ENCODE measurements at regions not wholly inside any gene's neighbourhood (a gene's known extent, or its start where the extent isn't known, plus 50 kb on each side); places are given as distances from the start of the nearest gene placed in this dataset.
A peak's percentile ranks its signal among the peaks of the same experiment; 100 is the strongest.

DNA sequence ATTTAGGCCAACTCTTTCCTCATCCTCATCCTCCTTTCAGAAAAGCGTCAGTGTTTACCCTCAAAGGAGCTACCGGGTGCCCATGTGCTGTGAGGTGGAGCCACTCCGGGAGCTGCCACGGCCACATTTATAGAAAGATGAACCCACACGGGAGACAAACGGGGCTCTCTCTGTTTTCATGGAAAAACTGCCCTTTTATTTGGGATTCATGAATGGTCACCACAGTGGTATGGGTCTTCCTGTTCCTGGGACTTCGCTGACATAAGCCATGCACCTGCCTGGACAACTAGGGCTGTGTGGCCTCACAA, 224.2 kb downstream of the ZIC5 start:
- H3K4me3 ChIP-seq = no peak overlapping the region
- no peak for DNase-seq
- H3K4me1 ChIP-seq = no peaks in the 10 kb centered on the region
- H3K27me3 ChIP-seq = no peaks in the 10 kb centered on the region
- TF ChIP-seq, protein P1, sequence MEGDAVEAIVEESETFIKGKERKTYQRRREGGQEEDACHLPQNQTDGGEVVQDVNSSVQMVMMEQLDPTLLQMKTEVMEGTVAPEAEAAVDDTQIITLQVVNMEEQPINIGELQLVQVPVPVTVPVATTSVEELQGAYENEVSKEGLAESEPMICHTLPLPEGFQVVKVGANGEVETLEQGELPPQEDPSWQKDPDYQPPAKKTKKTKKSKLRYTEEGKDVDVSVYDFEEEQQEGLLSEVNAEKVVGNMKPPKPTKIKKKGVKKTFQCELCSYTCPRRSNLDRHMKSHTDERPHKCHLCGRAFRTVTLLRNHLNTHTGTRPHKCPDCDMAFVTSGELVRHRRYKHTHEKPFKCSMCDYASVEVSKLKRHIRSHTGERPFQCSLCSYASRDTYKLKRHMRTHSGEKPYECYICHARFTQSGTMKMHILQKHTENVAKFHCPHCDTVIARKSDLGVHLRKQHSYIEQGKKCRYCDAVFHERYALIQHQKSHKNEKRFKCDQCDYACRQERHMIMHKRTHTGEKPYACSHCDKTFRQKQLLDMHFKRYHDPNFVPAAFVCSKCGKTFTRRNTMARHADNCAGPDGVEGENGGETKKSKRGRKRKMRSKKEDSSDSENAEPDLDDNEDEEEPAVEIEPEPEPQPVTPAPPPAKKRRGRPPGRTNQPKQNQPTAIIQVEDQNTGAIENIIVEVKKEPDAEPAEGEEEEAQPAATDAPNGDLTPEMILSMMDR (IDR thresholded peaks at IDR 0.05) = no peak
- H3K27ac ChIP-seq = no peak overlapping the region
- H3K9ac ChIP-seq (ENCODE audit: low read depth in 2 of 2, low read length in 2 of 2) = no peak overlapping the region
- no peaks in the 10 kb centered on the region for H3K36me3 ChIP-seq
- H3K9me3 ChIP-seq = no peaks in the 10 kb centered on the region
- intact Hi-C loops (cut with DNase I) = no loop called here

DNA sequence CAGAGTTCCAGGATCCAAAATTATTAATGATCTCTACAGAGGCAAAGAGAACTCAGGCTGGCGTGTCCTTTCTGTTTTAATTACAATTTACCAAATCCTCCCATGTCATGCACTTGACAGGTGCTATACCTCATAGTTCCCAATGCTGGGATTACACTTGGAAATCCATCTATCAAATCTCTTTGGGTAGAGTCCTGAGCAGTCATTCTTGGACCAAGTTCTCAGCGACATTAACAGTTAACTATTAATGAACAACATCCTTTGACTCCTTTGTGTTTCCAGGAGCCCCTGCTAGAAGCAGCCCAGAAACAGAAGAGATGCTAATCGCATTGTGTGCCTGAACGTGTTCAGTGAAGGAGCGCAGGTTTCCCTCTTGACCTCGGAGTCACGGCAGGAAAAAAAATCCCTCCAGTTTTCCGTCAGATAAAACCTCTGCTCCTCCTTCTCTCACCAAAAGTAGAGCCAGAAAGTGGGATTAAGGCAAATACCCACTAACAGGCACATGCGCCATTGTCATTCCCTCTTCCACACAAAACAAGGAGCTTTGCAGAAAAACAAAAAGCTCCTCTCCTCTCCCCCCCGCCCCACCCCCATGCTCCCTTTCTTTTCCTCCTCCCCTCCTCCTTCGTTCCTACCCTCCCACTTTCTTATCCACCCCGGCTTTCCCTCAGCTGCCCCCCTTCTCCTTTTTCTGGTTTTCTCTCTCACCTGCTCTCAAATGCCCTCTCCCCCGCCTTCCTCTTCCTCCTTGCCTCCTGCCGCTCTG, 224.7 kb downstream of the ZIC5 start:
- DNase-seq = peak; percentile 9
- TF ChIP-seq, protein P1 (IDR thresholded peaks at IDR 0.05) = no peak
- no peaks in the 10 kb centered on the region for H3K9me3 ChIP-seq
- intact Hi-C loops (cut with DNase I) = no loop called here
- no peak overlapping the region for H3K9ac ChIP-seq (ENCODE audit: low read depth in 2 of 2, low read length in 2 of 2)
- no peaks in the 10 kb centered on the region for H3K36me3 ChIP-seq
- H3K4me1 ChIP-seq = no peaks in the 10 kb centered on the region
- no peak overlapping the region for H3K27ac ChIP-seq
- H3K4me3 ChIP-seq = no peak overlapping the region
- H3K27me3 ChIP-seq = no peaks in the 10 kb centered on the region

DNA sequence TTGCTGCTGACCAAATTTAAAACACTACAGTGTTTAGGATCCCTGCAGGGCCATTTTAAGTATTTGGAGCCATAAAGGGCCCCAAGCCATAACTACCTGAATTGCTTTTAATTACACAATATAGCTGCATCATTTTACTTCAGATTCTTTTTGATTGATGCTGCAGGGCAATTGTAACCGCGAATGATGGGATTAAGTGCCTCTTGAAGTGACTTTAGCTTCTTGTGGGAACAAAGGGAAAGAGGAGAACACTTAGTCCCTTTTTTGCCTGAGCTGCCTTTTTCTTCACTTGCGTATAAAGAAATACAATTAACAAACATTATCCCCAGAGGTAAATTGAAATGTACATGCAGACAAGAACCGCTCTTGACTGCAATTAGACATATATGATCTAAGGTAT, 228.5 kb downstream of the ZIC5 start:
- intact Hi-C loops (cut with DNase I) = no loop called here
- no peaks in the 10 kb centered on the region for H3K36me3 ChIP-seq
- H3K9me3 ChIP-seq = no peaks in the 10 kb centered on the region
- TF ChIP-seq, protein P1 (IDR thresholded peaks at IDR 0.05) = no peak
- no peak overlapping the region for H3K9ac ChIP-seq (ENCODE audit: low read depth in 2 of 2, low read length in 2 of 2)
- no peaks in the 10 kb centered on the region for H3K27me3 ChIP-seq
- H3K4me3 ChIP-seq = no peak overlapping the region
- DNase-seq = no peak
- no peak overlapping the region for H3K27ac ChIP-seq
- no peaks in the 10 kb centered on the region for H3K4me1 ChIP-seq

DNA sequence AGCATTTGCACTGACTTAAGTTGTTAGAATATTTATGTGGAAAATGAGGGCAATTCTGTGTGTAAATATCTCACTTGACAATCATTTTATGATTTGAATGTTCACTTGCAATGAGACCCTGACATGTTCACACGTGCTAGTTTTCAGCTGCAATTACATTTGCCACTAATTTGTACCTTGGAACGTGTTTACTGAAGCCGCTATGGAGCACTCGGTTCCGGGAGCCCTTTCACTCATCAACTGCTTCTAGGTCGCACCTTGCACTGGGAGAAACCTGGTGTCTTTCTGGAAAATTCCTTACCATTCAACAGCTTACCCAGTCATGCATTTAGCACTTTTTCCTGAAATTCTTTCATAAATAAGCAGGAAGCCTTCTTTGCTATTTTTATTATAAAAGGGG, 229.6 kb downstream of the ZIC5 start:
- Histone ChIP-seq H3K4me1 (no peaks in the 10 kb centered on the region), H3K27ac (no peak overlapping the region), H3K27me3 (no peaks in the 10 kb centered on the region), H3K9ac (ENCODE audit: low read depth in 2 of 2, low read length in 2 of 2) (no peak overlapping the region), H3K4me3 (no peak overlapping the region), H3K36me3 (no peaks in the 10 kb centered on the region), H3K9me3 (no peaks in the 10 kb centered on the region)
- TF ChIP-seq, protein P1 (IDR thresholded peaks at IDR 0.05) = no peak
- peak; percentile 49 for DNase-seq
- intact Hi-C loops (cut with DNase I) = no loop called here

DNA sequence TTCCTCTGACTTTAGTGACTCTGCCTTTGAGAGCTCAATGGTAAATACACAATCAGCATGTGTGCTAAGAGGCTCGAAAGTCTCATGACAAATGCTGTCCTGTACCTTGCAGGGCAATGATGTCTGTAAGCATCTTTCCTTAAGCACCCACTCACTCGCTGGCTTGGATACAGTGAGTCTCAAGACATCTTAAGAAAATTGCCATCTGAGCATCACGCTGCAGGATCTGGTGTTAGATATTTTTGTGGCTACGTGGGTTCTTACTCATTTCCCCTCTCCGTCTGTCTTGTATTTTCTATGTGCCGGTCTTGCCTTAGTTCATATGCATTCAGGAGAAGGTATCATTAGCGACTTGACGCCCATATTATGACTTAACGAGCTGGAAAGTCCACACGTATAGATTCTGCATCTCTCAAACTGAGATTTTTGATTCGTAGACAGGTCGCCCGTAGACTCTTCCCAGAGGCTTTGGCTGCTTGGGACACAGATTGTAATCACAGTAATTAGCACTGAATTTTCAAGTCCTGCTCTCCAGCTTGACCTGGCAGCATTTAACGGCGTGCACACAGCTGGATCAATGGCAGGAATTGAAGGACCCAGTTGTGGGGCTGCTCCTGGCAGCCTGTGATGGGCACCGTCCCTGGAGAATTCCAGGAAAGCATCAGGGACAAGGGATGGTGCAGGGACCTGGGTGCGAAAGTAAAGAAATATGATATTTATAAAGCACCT, 231.2 kb downstream of the ZIC5 start:
- no peak overlapping the region for H3K9ac ChIP-seq (ENCODE audit: low read depth in 2 of 2, low read length in 2 of 2)
- peak; percentile 12 for DNase-seq
- no peak overlapping the region for H3K27ac ChIP-seq
- TF ChIP-seq, protein P1 (IDR thresholded peaks at IDR 0.05) = no peak
- no peaks in the 10 kb centered on the region for H3K36me3 ChIP-seq
- no peaks in the 10 kb centered on the region for H3K4me1 ChIP-seq
- intact Hi-C loops (cut with DNase I) = no loop called here
- no peaks in the 10 kb centered on the region for H3K9me3 ChIP-seq
- H3K4me3 ChIP-seq = no peak overlapping the region
- H3K27me3 ChIP-seq = no peaks in the 10 kb centered on the region
